A673 (cell line): ENCODE measurements at regions not wholly inside any gene's neighbourhood (a gene's known extent, or its start where the extent isn't known, plus 50 kb on each side); places are given as distances from the start of the nearest gene placed in this dataset.

Experiments used
- BruUV-seq: library from RNA; stranded (reverse); fragments of 400-500 nt; replicated peaks from 2 replicates; lab custom pipeline; 2021; lab: Mats Ljungman, UMichigan
- CTCF ChIA-PET: fragments of 300-600 bp; sonication (Branson Sonifier 250); formaldehyde crosslinking; loops from one replicate; lab custom pipeline; 2022; ENCODE audit warnings: antibody characterized with exemption; lab: Charles Lee
- POLR2A ChIA-PET: fragments of 300-600 bp; sonication (Branson Sonifier 250); formaldehyde crosslinking; loops from one replicate; lab custom pipeline; 2022; ENCODE audit warnings: antibody characterized with exemption; ENCODE audit not compliant: low non-redundant PET; lab: Charles Lee
- DNase-seq: peaks from one replicate; pipeline ENCODE4 v3.0.0-alpha.2; 2015; ENCODE audit warnings: low spot score
- H3K27ac ChIP-seq: fragments of 200-600 bp; sonication (generic); 2 replicates; pipeline ENCODE4 v1.5.1; 2016; ENCODE audit warnings: mixed run types, low read depth, mild to moderate bottlenecking, mixed read lengths, antibody characterized with exemption, low read length; ENCODE audit not compliant: poor library complexity, severe bottlenecking
- H3K27me3 ChIP-seq: fragments of 200-600 bp; sonication (generic); replicated peaks from 2 replicates; pipeline ENCODE4 v1.6.1; 2017; ENCODE audit warnings: mixed run types, low read depth, mild to moderate bottlenecking, mixed read lengths, antibody characterized with exemption, low read length; ENCODE audit not compliant: insufficient read depth, poor library complexity
- H3K36me3 ChIP-seq: fragments of 200-600 bp; sonication (generic); 2 replicates; pipeline ENCODE4 v1.6.1; 2016; ENCODE audit warnings: mixed run types, mild to moderate bottlenecking, mixed read lengths, antibody characterized with exemption, low read length; ENCODE audit not compliant: insufficient read depth, poor library complexity, severe bottlenecking
- H3K4me1 ChIP-seq: fragments of 200-600 bp; sonication (generic); 2 replicates; pipeline ENCODE4 v1.6.1; 2017; ENCODE audit warnings: mixed run types, mild to moderate bottlenecking, mixed read lengths, antibody characterized with exemption, low read length; ENCODE audit not compliant: insufficient read depth, poor library complexity, severe bottlenecking
- H3K4me3 ChIP-seq: fragments of 200-600 bp; sonication (generic); 2 replicates; pipeline ENCODE4 v1.5.1; 2016; ENCODE audit warnings: low read depth, mixed run types, mild to moderate bottlenecking, mixed read lengths, low read length; ENCODE audit not compliant: poor library complexity, severe bottlenecking
- H3K9me3 ChIP-seq: fragments of 200-600 bp; sonication (generic); 2 replicates; pipeline ENCODE4 v1.6.1; 2016; ENCODE audit warnings: mixed run types, low read depth, mild to moderate bottlenecking, mixed read lengths, antibody characterized with exemption, low read length; ENCODE audit not compliant: poor library complexity, severe bottlenecking
- EZH2 ChIP-seq: fragments of 200-600 bp; sonication (generic); IDR thresholded peaks from 2 replicates; pipeline ENCODE4 v1.6.1; 2017; ENCODE audit warnings: borderline replicate concordance, low read depth, mild to moderate bottlenecking, mixed read lengths, antibody characterized with exemption, low read length; ENCODE audit not compliant: poor library complexity, severe bottlenecking
- intact Hi-C: fragments of 100-400 bp; cut with micrococcal nuclease; formaldehyde crosslinking; loops from one replicate; pipeline ENCODE4 v1.10.0; 2022; ENCODE audit not compliant: unreplicated experiment
- TF ChIP-seq, protein P1 (sequence below): fragments of 300-800, 200-600 bp; sonication (generic); conservative IDR thresholded peaks from 2 replicates; pipeline ENCODE4 v1.5.1; 2017; ENCODE audit warnings: low read depth, mild to moderate bottlenecking, antibody characterized with exemption, low read length, moderate library complexity, mixed read lengths

DNA sequence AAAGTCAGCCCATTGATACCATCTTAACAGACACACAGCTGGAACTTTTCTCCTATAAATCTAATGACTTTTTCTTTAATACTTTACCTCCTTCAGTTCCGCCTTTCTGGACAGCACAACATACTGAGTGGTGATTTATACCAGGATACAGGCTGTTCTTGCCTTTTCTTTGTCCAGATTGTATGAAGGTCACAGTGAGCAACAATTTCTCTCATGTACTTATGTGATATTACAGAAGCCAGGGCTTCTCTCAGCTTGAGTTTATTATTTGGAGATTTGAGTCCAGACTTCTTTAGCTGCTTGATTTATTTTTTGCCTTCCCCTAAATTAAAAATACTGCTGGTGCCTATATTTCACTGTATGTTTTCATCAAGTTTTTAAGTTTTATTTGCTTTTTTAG is 976.0 kb downstream of the ROBO2 start:
- H3K9me3 ChIP-seq, result no peaks in the 10 kb centered on the region
- H3K4me3 ChIP-seq, result no peak overlapping the region
- no TSS peak for BruUV-seq
- H3K27me3 ChIP-seq, result no peaks in the 10 kb centered on the region
- intact Hi-C loops, result no loop called here
- no peak for DNase-seq
- ChIA-PET POLR2A (no interaction called here), CTCF (no interaction called here)
- H3K27ac ChIP-seq, result no peak overlapping the region
- no peaks in the 10 kb centered on the region for H3K4me1 ChIP-seq
- TF ChIP-seq, protein P1, sequence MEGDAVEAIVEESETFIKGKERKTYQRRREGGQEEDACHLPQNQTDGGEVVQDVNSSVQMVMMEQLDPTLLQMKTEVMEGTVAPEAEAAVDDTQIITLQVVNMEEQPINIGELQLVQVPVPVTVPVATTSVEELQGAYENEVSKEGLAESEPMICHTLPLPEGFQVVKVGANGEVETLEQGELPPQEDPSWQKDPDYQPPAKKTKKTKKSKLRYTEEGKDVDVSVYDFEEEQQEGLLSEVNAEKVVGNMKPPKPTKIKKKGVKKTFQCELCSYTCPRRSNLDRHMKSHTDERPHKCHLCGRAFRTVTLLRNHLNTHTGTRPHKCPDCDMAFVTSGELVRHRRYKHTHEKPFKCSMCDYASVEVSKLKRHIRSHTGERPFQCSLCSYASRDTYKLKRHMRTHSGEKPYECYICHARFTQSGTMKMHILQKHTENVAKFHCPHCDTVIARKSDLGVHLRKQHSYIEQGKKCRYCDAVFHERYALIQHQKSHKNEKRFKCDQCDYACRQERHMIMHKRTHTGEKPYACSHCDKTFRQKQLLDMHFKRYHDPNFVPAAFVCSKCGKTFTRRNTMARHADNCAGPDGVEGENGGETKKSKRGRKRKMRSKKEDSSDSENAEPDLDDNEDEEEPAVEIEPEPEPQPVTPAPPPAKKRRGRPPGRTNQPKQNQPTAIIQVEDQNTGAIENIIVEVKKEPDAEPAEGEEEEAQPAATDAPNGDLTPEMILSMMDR, result no peak
- no peak for TF ChIP-seq EZH2
- no peaks in the 10 kb centered on the region for H3K36me3 ChIP-seq

DNA sequence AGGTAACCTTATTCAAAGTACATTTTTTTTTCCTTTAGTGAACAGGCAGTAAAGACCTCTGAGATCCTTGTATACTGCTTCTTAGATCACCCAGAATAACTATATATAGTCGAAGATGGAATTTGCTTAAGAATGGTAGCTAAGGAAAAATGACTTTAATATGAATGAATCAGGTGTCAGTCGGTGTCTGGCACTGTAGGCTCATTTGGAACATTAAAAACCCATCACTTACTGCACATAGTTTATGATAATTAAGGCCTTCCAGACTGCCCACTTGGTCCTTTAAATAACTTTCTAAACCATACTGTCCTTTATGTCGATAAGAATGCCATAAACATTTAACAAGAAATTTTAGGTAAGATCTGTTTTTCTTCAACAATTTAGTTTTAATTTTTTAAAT is 981.8 kb downstream of the ROBO2 start:
- Histone ChIP-seq H3K27me3 (no peaks in the 10 kb centered on the region), H3K36me3 (no peaks in the 10 kb centered on the region), H3K4me3 (no peak overlapping the region), H3K27ac (no peak overlapping the region), H3K4me1 (no peaks in the 10 kb centered on the region), H3K9me3 (no peaks in the 10 kb centered on the region)
- DNase-seq, result no peak
- POLR2A ChIA-PET, result no interaction called here
- no TSS peak for BruUV-seq
- CTCF ChIA-PET, result no interaction called here
- TF ChIP-seq, protein P1, result no peak
- no peak for TF ChIP-seq EZH2
- intact Hi-C loops, result no loop called here

GRCh38 chr3:78022232-78022631 is 982.3 kb downstream of the ROBO2 start:
- intact Hi-C loops, result no loop called here
- no peaks in the 10 kb centered on the region for H3K4me1 ChIP-seq
- no peaks in the 10 kb centered on the region for H3K27me3 ChIP-seq
- POLR2A ChIA-PET, result no interaction called here
- H3K9me3 ChIP-seq, result no peaks in the 10 kb centered on the region
- DNase-seq, result no peak
- no peak overlapping the region for H3K27ac ChIP-seq
- CTCF ChIA-PET, result no interaction called here
- TF ChIP-seq EZH2, result no peak
- TF ChIP-seq, protein P1, result no peak
- no TSS peak for BruUV-seq
- no peaks in the 10 kb centered on the region for H3K36me3 ChIP-seq
- H3K4me3 ChIP-seq, result no peak overlapping the region
